RWPE2 (cell line): ENCODE measurements at regions not wholly inside any gene's neighbourhood (a gene's known extent, or its start where the extent isn't known, plus 50 kb on each side); places are given as distances from the start of the nearest gene placed in this dataset.

Experiments used
- ATAC-seq: fragments of 200-7000 bp; cut with Tn5 transposase; 3 replicates; pipeline ENCODE4 v1.9.1; 2021; ENCODE audit warnings: low read depth
- DNase-seq: peaks from one replicate; pipeline ENCODE4 v3.0.0-alpha.2; 2020; ENCODE audit warnings: low spot score
- H3K27ac ChIP-seq: fragments of 450-650 bp; 2 replicates; pipeline ENCODE4 v1.5.1; 2017; ENCODE audit warnings: mild to moderate bottlenecking; ENCODE audit not compliant: poor library complexity, severe bottlenecking
- H3K27me3 ChIP-seq: fragments of 250-450 bp; sonication (Bioruptor Pico); 2 replicates; pipeline ENCODE4 v1.5.1; 2021; ENCODE audit warnings: mild to moderate bottlenecking, moderate library complexity; ENCODE audit not compliant: insufficient read depth, poor library complexity, severe bottlenecking
- H3K36me3 ChIP-seq: fragments of 250-450 bp; sonication (Bioruptor Pico); 2 replicates; pipeline ENCODE4 v1.5.1; 2020; ENCODE audit warnings: low read depth, mild to moderate bottlenecking, moderate library complexity
- H3K4me1 ChIP-seq: fragments of 250-450 bp; sonication (Bioruptor Pico); 2 replicates; pipeline ENCODE4 v1.5.1; 2021; ENCODE audit warnings: mild to moderate bottlenecking, moderate library complexity; ENCODE audit not compliant: insufficient read depth, poor library complexity, severe bottlenecking
- H3K4me3 ChIP-seq: fragments of 250-450 bp; sonication (Bioruptor Pico); 2 replicates; pipeline ENCODE4 v1.5.1; 2021; ENCODE audit warnings: mild to moderate bottlenecking, moderate library complexity; ENCODE audit not compliant: severe bottlenecking
- H3K9me3 ChIP-seq: fragments of 250-450 bp; sonication (Bioruptor Pico); 2 replicates; pipeline ENCODE4 v1.5.1; 2021; ENCODE audit warnings: mild to moderate bottlenecking, moderate library complexity; ENCODE audit not compliant: severe bottlenecking
- CTCF ChIP-seq: fragments of 450-650 bp; IDR thresholded peaks from one replicate; pipeline ENCODE4 v1.5.1; 2017; ENCODE audit warnings: mild to moderate bottlenecking, moderate library complexity; ENCODE audit not compliant: poor library complexity, severe bottlenecking

- H3K4me1 ChIP-seq = peaks cover 21% of the 10 kb centered on the region
- H3K36me3 ChIP-seq = no peaks in the 10 kb centered on the region
- TF ChIP-seq CTCF = no peak
- ATAC-seq (no peak), DNase-seq (no peak)
- no peaks in the 10 kb centered on the region for H3K9me3 ChIP-seq
- no peaks in the 10 kb centered on the region for H3K27me3 ChIP-seq
- no peak overlapping the region for H3K4me3 ChIP-seq
- no peak overlapping the region for H3K27ac ChIP-seq
Measured at GRCh38 chr20:53800883-53801604, 207.4 kb upstream of the ZNF217 start.

GRCh38 chr20:53800418-53800817 is 206.8 kb upstream of the ZNF217 start:
- Histone ChIP-seq H3K4me1 (peaks cover 15% of the 10 kb centered on the region), H3K27ac (no peak overlapping the region), H3K36me3 (no peaks in the 10 kb centered on the region), H3K9me3 (no peaks in the 10 kb centered on the region), H3K27me3 (no peaks in the 10 kb centered on the region), H3K4me3 (no peak overlapping the region)
- no peak for TF ChIP-seq CTCF
- DNase-seq (no peak), ATAC-seq (no peak)

DNA sequence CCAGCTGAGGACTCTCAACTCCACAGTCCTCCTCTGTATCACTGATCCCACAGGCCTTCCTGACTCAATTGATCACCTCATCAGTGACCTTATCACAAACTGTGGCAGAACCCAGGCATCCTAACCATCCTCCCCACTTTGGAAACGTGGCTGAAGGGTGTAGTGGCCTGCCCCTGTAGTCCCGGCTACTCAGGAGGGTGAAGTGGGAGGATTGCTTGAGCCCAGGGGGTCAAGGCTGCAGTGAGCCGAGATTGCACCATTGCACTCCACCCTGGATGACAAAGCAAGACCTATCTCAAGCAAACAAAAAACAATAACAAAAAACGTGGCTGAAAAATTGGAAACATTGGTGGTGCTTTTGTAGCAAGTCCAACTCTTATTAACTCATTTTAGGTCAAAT is 203.4 kb upstream of the ZNF217 start:
- no peak overlapping the region for H3K4me3 ChIP-seq
- H3K27me3 ChIP-seq = no peaks in the 10 kb centered on the region
- no peaks in the 10 kb centered on the region for H3K9me3 ChIP-seq
- H3K4me1 ChIP-seq = peaks cover 27% of the 10 kb centered on the region
- TF ChIP-seq CTCF = no peak
- DNase-seq (peak; percentile 54), ATAC-seq (no peak)
- H3K36me3 ChIP-seq = no peaks in the 10 kb centered on the region
- no peak overlapping the region for H3K27ac ChIP-seq

DNA sequence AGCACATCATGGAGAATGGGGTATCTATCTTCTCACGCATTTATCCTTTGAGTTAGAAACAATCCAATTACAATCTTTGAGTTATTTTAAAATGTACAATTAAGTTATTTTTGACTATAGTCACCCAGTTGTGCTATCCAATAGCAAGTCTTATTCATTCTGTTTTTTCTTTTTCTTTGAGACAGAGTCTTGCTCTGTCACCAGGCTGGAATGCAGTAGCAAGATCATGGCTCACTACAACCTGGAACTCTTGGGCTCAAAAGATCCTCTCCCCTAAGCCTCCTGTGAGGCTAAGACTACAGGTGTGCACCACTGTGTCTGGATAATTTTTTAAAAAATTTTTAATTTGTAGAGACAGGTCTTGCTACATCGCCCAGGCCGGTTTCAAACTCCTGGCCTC is 201.5 kb upstream of the ZNF217 start:
- Histone ChIP-seq H3K4me1 (peaks cover 41% of the 10 kb centered on the region), H3K27me3 (no peaks in the 10 kb centered on the region), H3K9me3 (no peaks in the 10 kb centered on the region), H3K4me3 (no peak overlapping the region), H3K36me3 (no peaks in the 10 kb centered on the region), H3K27ac (peak overlapping the region; percentile 70)
- ATAC-seq (peak; percentile 77), DNase-seq (no peak)
- no peak for TF ChIP-seq CTCF

DNA sequence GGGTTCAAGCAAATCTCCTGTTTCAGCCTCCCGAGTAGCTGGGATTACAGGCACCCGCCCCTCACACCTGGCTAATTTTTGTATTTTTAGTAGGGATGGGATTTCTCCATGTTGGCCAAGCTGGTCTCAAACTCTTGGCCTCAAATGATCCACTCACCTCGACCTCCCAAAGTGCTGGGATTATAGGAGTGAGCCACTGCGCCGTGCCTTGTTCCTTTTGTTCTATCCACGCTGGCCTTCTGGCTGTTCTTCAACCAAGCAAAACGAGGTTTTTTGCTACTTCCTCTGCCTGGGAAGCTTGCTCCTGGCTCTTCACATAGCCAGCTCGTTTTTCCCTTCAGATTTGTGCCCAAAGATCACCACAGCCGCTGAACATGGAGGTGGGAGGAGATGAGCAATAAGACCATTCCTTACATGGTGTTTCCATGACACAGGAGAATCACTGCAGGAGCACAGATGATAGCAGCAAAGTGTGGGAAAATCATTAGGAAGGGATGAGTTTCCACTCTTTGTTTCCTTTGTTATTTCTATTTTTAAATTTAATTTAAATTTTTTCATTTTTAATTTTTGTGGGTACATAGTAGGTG is 201.0 kb upstream of the ZNF217 start:
- Histone ChIP-seq H3K4me1 (peaks cover 46% of the 10 kb centered on the region), H3K9me3 (no peaks in the 10 kb centered on the region), H3K27me3 (no peaks in the 10 kb centered on the region), H3K27ac (peak overlapping the region; percentile 70), H3K4me3 (no peak overlapping the region), H3K36me3 (no peaks in the 10 kb centered on the region)
- TF ChIP-seq CTCF = no peak
- ATAC-seq (no peak), DNase-seq (no peak)
